GM12891 (cell line): ENCODE measurements at regions not wholly inside any gene's neighbourhood (a gene's known extent, or its start where the extent isn't known, plus 50 kb on each side); places are given as distances from the start of the nearest gene placed in this dataset.
A peak's percentile ranks its signal among the peaks of the same experiment; 100 is the strongest.

Experiments
- DNase-seq: peaks from one replicate; pipeline ENCODE4 v3.0.0; 2011; ENCODE audit warnings: low spot score; ENCODE audit not compliant: insufficient read length
- FAIRE-seq: peaks from 2 replicates; lab custom pipeline; 2011; peaks lifted over from hg19 to GRCh38; lab: Jason Lieb, UNC
- PAX5 ChIP-seq: IDR thresholded peaks from 2 replicates; pipeline ENCODE4 v1.6.1; 2011; ENCODE audit warnings: low read length, moderate library complexity, mild to moderate bottlenecking; ENCODE audit not compliant: insufficient read depth, severe bottlenecking
- POLR2A ChIP-seq: IDR thresholded peaks from 2 replicates; pipeline ENCODE4 v1.6.1; 2011; ENCODE audit warnings: low read depth, low read length, control low read depth
- POLR2AphosphoS5 ChIP-seq: IDR thresholded peaks from 2 replicates; pipeline ENCODE4 v1.6.1; 2011; ENCODE audit warnings: low read depth, low read length, control low read depth
- POU2F2 ChIP-seq: IDR thresholded peaks from 2 replicates; pipeline ENCODE4 v1.6.1; 2011; ENCODE audit warnings: low read depth, mild to moderate bottlenecking, control low read depth, low read length, moderate library complexity
- SPI1 ChIP-seq: IDR thresholded peaks from 2 replicates; pipeline ENCODE4 v1.6.1; 2011; ENCODE audit warnings: low read depth, low read length, control low read depth
- TAF1 ChIP-seq: IDR thresholded peaks from 2 replicates; pipeline ENCODE4 v1.6.1; 2011; ENCODE audit warnings: low read depth, low read length, control low read depth

DNA sequence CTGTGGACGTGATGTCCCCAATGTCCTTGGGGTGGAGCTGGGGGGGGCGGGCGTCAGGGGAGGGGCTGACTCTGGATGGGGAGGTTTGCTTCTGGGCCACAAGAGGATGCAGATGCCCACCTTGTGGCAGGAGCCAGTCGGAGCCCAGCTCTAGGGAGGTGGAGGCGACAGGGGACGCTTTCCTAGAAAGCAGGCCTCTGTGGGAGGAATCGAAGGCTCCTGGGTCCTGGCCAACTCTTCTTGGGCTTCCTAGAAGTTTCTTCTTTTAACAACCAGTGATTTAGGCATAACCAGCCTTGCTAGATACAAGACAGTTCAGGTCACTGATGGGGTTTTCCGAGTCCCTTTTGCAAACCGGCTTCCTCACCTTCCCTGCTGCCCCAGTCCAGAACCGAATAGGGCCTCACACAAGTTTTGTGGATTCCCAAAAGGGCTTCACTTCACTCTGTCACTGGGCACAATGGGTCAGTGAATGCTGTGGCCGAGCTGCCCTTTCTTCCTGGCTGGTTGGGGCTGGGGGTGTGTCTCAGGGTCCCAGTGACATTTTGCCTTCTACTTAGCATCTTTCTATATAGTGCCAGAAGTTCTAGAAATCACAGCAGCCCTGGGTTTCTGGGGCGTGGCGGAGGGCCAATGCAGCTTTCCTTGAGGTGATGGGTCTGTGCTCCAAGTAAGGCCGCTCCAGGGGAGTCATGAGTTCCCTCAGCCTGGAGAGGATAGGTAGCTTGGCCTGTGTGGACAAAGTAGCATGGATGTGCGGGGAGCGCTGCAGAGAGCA, 78.4 kb upstream of the FOXP4 start:
- FAIRE-seq (no peak), DNase-seq (no peak)
- TF ChIP-seq TAF1 (no peak), PAX5 (no peak), POLR2AphosphoS5 (no peak), POU2F2 (no peak), SPI1 (no peak)

- FAIRE-seq: no peak
- TF ChIP-seq POU2F2 (no peak), SPI1 (no peak), POLR2A (no peak), PAX5 (no peak), POLR2AphosphoS5 (no peak), TAF1 (no peak)
- no peak for DNase-seq
These were observed 76.8 kb upstream of the FOXP4 start for GRCh38 chr6:41469156-41470028.

GRCh38 chr6:41470029-41470330, 76.2 kb upstream of the FOXP4 start:
- DNase-seq: no peak
- TF ChIP-seq POU2F2 (no peak), POLR2A (no peak), TAF1 (no peak), SPI1 (no peak), POLR2AphosphoS5 (no peak), PAX5 (no peak)
- FAIRE-seq: peak; percentile 70

DNA sequence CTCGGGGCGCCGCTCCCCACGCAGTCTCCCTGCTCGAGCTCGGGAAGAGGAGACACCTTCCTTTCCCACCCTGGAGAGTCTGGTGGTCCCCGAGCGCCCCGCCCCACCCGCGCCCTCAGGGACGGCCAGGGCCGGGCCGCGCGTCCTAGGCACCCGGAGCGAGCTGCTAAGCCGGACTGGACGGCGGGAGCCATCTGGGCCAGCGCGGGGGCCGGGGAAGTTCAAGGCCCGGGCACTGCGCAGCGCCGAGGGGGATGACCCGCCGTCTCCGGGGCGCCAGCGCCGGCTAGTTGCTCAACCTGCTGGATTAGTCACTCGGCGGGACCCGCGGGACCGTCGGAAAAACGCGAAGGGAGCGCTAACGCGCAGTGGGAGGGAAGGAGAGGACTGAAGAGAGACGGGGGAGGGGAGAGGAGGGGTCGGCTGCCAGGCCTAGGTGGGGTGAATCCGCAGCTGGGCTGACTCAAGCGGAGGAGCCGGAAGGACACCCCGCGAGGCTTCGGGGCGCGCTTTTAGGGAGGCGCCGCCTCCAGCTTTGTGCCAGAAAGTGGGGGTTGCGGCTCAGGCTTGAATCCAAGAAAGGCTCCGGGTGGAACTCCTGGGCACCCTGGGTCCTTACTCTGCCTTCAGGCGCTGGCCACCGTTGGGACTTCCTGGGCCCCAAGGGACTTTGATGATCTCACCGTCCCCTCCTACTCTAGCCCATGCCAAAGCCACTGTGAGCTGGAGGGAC, 75.7 kb upstream of the FOXP4 start:
- DNase-seq: no peak
- peak; percentile 16 for FAIRE-seq
- TF ChIP-seq POU2F2: no peak
- TF ChIP-seq PAX5: no peak
- TF ChIP-seq SPI1: no peak
- no peak for TF ChIP-seq POLR2A
- no peak for TF ChIP-seq TAF1
- TF ChIP-seq POLR2AphosphoS5: no peak

DNA sequence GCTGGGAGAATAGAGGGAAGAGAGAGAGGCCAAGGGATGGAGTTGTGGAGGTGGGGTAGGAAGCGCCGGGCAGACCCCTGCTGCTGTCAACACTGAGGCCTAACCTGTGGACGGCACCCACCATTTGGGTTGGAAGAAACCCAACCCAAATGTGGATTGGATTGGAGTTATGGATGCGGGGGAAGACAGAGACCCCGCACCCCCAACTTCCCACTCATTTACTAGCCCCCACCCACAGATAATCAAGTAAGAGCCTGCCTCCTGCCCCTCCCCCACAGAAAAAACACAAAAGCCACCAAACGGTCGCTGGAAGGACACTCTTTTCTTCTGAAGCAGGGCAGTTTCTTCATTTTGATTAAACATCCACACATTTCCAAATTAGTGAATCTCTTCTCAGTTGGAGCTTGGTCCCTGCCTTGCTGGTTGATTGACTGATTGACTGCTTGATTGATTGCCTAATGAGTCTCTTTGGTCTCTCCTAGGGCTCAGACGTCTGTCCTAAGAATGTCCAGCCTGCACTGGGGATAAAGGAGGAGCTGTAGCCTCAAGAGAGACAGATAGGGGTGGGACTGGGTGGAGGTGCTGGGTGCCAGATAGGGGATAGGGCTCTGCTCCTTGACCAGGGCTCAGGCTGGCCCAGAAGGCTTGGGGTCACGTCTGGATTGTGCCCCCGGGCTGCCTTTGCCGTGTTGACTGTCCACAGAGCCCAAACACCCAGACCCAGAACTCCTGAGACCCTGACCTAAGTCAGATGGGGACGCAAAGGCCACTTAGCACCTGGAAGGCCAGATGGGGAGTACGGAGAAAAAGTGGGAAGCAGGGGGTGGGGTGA, 74.9 kb upstream of the FOXP4 start:
- FAIRE-seq (no peak), DNase-seq (no peak)
- TF ChIP-seq POU2F2: no peak
- TF ChIP-seq TAF1: no peak
- no peak for TF ChIP-seq SPI1
- no peak for TF ChIP-seq PAX5

GRCh38 chr6:41474213-41474933, 71.8 kb upstream of the FOXP4 start:
- FAIRE-seq: no peak
- DNase-seq: no peak
- TF ChIP-seq POU2F2 (no peak), POLR2AphosphoS5 (no peak), SPI1 (no peak), POLR2A (no peak), PAX5 (no peak), TAF1 (no peak)

GRCh38 chr6:41475164-41475563, 71.0 kb upstream of the FOXP4 start:
- FAIRE-seq: no peak
- TF ChIP-seq POLR2A (no peak), PAX5 (no peak), SPI1 (no peak), POU2F2 (no peak)
- no peak for DNase-seq

- no peak for DNase-seq
- TF ChIP-seq SPI1 (no peak), POLR2A (no peak), POU2F2 (no peak), POLR2AphosphoS5 (no peak), TAF1 (no peak), PAX5 (no peak)
- no peak for FAIRE-seq
These were observed 70.3 kb upstream of the FOXP4 start for GRCh38 chr6:41475737-41476357.
